HG03378 (cell line): ENCODE measurements at regions not wholly inside any gene's neighbourhood (a gene's known extent, or its start where the extent isn't known, plus 50 kb on each side); places are given as distances from the start of the nearest gene placed in this dataset.

Source experiments
- ATAC-seq: cut with Tn5 transposase; IDR thresholded peaks from one replicate; pipeline ENCODE4 v1.9.1; 2021; ENCODE audit warnings: mild to moderate bottlenecking, moderate library complexity; ENCODE audit not compliant: unreplicated experiment

GRCh38 chr13:102993348-102993747 is 72.9 kb downstream of the SLC10A2 start:
- no peak for ATAC-seq

- ATAC-seq = no peak
Measured at GRCh38 chr13:102984210-102984609, 82.0 kb downstream of the SLC10A2 start.

DNA sequence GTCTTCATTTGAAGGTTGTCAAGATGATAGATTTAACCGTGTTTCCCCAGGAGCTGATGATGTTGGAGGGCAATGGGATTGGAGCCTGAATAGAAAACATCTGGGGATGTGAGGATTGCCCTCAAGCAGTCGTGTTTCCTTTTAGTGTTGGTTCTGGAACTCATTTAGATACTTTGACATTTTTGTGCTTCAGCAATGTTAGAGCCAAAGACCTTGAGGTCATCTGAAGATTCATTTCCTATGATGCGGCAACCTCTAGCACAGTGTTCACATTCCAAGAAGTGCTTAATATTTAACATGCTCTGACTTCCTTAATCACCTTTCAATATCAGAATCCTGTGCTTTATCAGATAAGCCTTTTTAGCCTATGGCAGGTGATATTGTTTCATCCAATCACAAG is 82.7 kb downstream of the SLC10A2 start:
- no peak for ATAC-seq

DNA sequence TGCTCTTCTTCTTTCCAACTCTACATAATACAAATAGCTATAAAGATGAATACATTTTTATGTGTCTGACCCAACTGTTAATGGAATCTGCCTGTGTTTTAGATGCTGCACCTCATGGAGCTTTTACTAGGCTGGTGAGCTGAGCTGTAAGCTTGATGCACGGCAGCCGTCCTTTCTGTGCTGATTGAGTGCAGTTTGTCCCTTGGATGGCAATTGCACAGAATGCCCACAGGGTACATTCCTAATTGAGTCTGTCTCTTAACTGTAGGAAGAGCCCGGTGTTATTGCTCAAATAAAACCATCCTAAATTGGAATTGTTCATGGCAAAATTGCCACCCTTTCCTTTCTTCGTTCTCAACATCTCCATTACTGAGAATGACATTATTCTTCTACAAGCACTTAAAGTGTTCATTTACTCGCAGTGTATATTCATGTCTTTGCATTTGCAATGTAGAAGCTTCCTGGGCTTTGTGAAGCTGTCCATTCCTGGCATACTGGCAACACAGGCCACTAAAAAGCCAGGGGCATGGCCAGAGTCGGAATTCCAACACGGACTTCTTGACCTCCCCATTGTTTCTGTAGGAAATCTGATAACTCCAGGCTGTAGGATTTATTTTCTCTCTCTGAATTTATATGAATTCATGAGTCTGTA is 85.8 kb downstream of the SLC10A2 start:
- no peak for ATAC-seq

GRCh38 chr13:102978168-102978567 is 88.0 kb downstream of the SLC10A2 start:
- no peak for ATAC-seq

DNA sequence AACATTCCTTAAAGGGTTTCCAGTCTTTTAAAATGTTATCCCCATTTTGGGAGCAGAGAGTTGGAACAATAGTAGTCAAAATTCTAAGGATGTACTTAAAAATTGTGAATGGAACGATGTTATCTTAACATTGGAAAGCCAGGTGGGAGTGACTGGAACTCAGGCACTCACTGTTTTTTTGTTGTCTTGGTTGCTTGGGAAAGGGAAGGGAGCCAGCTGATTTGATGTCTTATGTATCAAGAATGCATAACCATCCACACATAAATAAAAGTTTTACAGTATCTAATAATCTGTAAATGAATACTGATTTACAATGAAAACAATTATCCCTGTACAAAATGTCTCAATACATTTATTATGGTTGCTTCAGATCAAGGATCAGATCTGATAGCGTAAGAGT is 88.7 kb downstream of the SLC10A2 start:
- no peak for ATAC-seq

- ATAC-seq = no peak
Measured at GRCh38 chr13:102974317-102975087, 91.7 kb downstream of the SLC10A2 start.

DNA sequence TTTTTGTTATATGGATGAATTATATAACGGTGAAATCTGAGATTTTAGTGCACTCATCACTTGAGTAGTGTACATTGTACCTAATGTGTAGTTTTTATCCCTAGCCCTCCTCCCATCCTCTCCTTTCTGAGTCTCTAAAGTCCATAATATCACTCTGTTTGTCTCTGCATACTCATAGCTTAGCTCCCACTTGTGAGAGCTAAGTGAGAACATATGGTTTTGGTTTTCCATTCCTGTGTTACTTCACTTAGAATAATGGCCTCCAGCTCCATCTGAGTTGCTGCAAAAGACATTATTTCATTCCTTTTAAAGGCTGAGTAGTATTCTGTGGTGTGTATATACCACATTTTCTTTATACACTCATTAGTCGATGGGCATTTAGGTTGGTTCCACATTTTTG is 94.0 kb downstream of the SLC10A2 start:
- no peak for ATAC-seq

DNA sequence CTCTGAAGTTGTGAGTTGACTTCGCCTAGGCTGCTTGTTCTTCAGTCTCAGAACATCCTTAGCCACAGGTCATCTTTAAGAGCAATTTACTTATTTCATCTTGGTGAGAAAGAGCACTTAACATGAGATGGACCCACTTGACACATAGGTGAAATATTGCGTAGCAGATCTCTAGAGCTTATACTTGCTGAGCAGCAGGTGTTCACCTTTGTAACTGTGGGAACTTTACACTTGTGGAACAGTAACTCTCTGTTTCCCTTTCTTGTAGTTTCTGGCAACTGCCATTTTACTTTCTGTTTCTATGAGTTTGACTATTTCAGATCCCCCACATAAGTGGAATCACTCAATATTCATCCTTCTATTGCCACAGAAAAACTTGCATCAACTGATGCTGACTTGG is 95.7 kb downstream of the SLC10A2 start:
- ATAC-seq = peak; percentile 97

DNA sequence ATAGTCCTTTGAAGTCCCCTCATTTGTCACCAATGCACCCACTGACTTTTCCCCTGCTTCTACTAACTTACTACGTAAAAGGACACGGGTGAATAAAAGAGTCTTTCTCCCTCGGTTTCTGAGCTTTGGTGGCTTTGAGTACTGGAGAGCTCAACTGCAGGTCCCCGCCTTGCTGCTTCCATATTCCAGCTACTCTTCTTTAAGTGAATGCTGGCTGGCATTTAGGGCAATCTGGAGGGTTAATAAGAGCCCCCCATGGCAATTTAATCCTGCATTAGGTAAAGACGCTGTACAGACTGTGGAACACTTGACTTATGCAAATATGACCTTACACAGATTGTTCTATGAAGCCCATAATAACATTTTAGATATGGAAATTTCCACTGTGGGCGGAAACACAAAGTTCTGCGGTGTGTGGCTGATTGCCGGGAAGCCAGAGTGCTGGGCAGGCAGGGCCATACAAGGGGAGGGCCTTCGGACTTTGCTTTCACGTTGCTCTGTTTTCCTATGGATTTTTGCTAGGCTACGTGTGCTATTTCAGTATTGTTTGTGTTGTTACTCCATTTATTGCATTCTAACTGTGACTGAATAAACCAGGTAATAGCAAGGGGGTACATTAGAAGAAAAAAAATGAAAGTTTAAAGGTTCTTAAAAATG is 97.5 kb downstream of the SLC10A2 start:
- peak; percentile 31 for ATAC-seq

DNA sequence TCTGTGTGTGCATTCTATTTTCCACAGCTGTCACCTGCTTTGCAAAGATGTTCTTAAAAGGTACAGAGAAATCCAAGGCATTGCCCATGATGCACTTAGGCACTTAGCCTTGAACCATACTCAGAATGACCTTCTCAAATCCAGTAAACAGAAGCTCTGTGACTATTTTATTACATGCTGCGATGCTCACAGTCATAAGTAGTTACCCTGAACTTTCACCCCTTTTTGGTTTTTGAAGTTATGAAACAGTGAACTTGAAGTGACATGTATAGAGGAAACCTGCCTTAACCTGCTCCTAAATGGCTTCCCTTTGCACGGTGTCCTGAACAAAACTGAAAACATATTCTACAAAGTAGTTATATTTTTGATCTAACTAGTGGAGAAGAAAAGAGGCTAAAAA is 100.4 kb downstream of the SLC10A2 start:
- no peak for ATAC-seq

GRCh38 chr13:102962430-102962829 is 103.8 kb downstream of the SLC10A2 start:
- ATAC-seq = peak; percentile 50

GRCh38 chr13:102960959-102961358 is 105.3 kb downstream of the SLC10A2 start:
- no peak for ATAC-seq

GRCh38 chr13:102956449-102956848 is 109.8 kb downstream of the SLC10A2 start:
- no peak for ATAC-seq

- ATAC-seq = no peak
Measured at GRCh38 chr13:102954350-102954749, 108.5 kb downstream of the ERCC5 start.

- no peak for ATAC-seq
Measured at GRCh38 chr13:102951808-102952207, 106.0 kb downstream of the ERCC5 start.

- ATAC-seq = no peak
Measured at GRCh38 chr13:102947745-102948405, 102.0 kb downstream of the ERCC5 start.

- no peak for ATAC-seq
Measured at GRCh38 chr13:102945886-102946285, 100.1 kb downstream of the ERCC5 start.

DNA sequence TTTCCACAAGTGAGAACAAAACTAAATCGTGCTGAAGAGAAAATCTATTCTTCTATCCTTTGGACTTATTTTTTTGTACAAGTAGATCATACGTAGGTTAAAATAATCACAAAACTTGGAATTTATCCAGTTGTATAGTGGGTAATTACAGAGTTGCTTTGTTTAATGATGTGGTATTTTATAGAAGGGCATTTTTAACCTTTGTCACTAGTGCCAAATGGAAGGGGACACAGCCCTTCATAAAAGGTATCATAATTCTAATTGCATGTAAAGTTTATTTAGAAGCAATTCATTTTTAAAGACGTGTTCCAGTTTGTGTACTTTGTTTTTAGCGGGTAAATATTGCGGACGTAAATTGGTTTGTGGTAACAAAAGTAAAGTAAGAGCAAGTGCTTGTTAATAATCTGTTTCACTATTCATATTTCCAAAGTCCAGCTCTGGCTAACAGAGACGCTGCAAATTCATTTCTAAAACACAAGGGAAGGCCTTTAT is 99.5 kb downstream of the ERCC5 start:
- ATAC-seq = no peak

GRCh38 chr13:102944821-102945220 is 99.0 kb downstream of the ERCC5 start:
- no peak for ATAC-seq

DNA sequence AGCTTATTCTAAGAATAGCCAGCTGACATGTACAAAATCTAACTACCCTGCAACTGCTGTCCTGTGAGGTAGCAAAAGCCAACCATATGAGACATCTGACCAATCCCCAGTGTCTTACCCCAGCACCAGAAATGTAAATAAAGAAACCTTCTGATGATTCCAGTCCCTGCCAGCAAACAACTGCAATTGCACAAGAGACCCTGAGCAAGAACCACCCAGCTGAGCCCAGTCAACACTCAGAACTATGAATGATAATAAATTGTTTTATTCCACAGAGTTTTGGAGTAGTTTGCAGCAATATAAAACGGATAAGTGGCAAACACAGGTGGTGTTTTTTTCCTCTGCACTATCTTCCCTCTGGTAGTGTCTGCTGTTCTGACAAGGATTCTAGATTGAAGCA is 94.9 kb downstream of the ERCC5 start:
- no peak for ATAC-seq
